ENCODE measurements at regions not wholly inside any gene's neighbourhood (a gene's known extent, or its start where the extent isn't known, plus 50 kb on each side); places are given as distances from the start of the nearest gene placed in this dataset.

DNA sequence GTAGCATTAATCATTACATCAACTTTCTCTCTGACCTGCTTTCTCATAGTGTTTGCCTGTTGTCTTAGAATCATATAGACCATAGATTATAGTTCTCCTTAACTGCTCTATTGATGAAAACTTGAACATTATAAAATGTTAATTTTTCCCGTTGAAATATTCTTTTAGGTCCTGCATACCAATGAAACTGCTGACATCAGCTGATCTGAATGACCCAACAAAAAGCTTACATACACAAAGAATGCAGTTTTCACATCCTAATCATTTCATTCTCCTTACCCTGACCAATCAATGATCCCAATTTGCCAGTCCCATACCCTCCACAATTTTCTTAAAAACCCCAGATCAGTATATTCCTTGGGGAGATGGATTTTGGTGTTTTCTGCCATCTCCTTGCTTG, 302.9 kb upstream of the MBL2 start:
- H3K36me3 ChIP-seq: no peaks in the 10 kb centered on the region
- no peaks in the 10 kb centered on the region for H3K27me3 ChIP-seq
- H3K4me1 ChIP-seq: no peaks in the 10 kb centered on the region
- H3K4me3 ChIP-seq: no peak overlapping the region
- ATAC-seq: no peak
- no peak overlapping the region for H3K27ac ChIP-seq
- no peaks in the 10 kb centered on the region for H3K9me3 ChIP-seq
- TF ChIP-seq EP300 (IDR thresholded peaks at IDR 0.05): no peak
- TF ChIP-seq POLR2A (IDR thresholded peaks at IDR 0.05): no peak
- TF ChIP-seq, protein P1, sequence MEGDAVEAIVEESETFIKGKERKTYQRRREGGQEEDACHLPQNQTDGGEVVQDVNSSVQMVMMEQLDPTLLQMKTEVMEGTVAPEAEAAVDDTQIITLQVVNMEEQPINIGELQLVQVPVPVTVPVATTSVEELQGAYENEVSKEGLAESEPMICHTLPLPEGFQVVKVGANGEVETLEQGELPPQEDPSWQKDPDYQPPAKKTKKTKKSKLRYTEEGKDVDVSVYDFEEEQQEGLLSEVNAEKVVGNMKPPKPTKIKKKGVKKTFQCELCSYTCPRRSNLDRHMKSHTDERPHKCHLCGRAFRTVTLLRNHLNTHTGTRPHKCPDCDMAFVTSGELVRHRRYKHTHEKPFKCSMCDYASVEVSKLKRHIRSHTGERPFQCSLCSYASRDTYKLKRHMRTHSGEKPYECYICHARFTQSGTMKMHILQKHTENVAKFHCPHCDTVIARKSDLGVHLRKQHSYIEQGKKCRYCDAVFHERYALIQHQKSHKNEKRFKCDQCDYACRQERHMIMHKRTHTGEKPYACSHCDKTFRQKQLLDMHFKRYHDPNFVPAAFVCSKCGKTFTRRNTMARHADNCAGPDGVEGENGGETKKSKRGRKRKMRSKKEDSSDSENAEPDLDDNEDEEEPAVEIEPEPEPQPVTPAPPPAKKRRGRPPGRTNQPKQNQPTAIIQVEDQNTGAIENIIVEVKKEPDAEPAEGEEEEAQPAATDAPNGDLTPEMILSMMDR (IDR thresholded peaks at IDR 0.05): no peak
- no peak for TF ChIP-seq POLR2AphosphoS5 (IDR thresholded peaks at IDR 0.05)
- 90 to 94% methylated on average over 1 of the region's 1 CpG for WGBS, 2 donors (ENCODE audit: low coverage in 1 of 2)

DNA sequence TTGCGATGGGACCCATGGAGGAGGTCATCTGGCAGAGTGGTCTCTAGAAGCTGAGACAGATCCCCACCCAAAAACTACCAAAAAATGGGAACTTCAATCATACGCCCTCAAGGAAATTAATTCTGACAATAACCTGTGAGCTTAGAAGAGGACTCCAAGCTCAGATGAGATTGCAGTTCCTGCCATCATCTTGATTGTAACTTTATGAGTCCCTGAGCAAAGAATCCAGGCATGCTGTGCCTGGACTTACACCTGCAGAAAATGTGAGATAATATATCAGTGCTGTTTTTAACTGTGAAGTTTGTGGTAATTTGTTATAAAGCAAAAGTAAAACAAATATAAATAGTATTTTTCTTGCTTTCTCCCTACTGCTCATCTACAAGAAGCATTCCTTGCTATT, 299.6 kb upstream of the MBL2 start:
- TF ChIP-seq, protein P1 (IDR thresholded peaks at IDR 0.05): no peak
- TF ChIP-seq EP300 (IDR thresholded peaks at IDR 0.05) (no peak), POLR2AphosphoS5 (IDR thresholded peaks at IDR 0.05) (no peak), POLR2A (IDR thresholded peaks at IDR 0.05) (no peak)
- no peak overlapping the region for H3K4me3 ChIP-seq
- WGBS, 2 donors (ENCODE audit: low coverage in 1 of 2): 67 to 86% methylated on average over 1 to 2 of the region's 2 CpGs
- ATAC-seq: no peak
- no peaks in the 10 kb centered on the region for H3K9me3 ChIP-seq
- H3K36me3 ChIP-seq: no peaks in the 10 kb centered on the region
- no peak overlapping the region for H3K27ac ChIP-seq
- H3K4me1 ChIP-seq: no peaks in the 10 kb centered on the region
- no peaks in the 10 kb centered on the region for H3K27me3 ChIP-seq

DNA sequence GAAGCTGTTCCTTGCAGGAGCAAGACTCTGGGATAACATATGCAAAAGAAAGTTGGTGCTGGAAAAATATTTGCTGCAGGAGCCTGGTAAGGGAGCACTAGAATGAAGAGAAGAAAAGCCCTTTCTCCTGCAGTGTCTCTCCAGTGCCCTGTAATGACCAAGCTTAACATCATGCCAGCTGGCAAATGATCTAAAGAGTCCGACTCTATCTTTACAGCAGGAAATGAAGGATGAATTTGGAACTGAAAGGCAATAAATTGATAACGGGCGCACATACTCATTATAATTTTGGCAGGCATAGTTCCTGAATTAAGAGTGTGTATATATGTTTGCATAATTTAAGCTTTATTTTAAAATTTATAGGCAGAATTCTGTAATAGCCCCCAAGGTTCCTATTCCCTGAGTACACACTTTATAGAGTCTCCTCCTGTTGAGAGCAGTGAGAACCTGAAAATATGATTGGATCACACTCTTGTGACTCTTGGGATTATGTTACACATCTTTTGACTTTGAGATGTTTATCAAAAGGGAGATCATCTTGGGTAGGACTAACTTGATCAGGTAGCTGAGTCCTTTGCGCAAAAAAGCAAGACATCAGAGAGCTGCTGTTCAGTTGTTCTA, 299.0 kb upstream of the MBL2 start:
- H3K4me1 ChIP-seq: no peaks in the 10 kb centered on the region
- 61 to 81% methylated on average over 4 of the region's 4 CpGs for WGBS, 2 donors (ENCODE audit: low coverage in 1 of 2)
- H3K27ac ChIP-seq: no peak overlapping the region
- TF ChIP-seq, protein P1 (IDR thresholded peaks at IDR 0.05): no peak
- TF ChIP-seq EP300 (IDR thresholded peaks at IDR 0.05) (no peak), POLR2AphosphoS5 (IDR thresholded peaks at IDR 0.05) (no peak), POLR2A (IDR thresholded peaks at IDR 0.05) (no peak)
- no peaks in the 10 kb centered on the region for H3K36me3 ChIP-seq
- no peak overlapping the region for H3K4me3 ChIP-seq
- no peak for ATAC-seq
- no peaks in the 10 kb centered on the region for H3K27me3 ChIP-seq
- no peaks in the 10 kb centered on the region for H3K9me3 ChIP-seq

DNA sequence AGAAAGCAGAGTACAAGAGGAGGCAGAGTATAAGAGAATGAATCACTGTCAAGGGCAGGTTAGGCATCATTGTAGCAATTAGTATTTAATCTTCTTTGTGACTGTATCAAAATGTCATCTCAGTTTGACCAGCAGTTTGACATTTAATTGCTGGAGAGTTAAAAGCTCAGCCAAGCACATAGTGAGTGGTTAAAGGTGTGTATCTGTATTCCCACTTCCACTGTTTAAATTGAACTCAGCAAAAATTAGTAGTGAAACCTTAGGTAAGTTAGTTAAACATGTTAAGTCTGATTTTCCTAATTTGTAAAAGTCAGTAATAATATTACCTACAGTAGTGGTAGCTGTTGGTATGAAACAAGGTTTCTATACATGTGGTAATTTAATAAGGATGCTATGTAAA, 296.4 kb upstream of the MBL2 start:
- H3K4me1 ChIP-seq: no peaks in the 10 kb centered on the region
- no peak overlapping the region for H3K27ac ChIP-seq
- no peak overlapping the region for H3K4me3 ChIP-seq
- no peaks in the 10 kb centered on the region for H3K9me3 ChIP-seq
- TF ChIP-seq, protein P1 (IDR thresholded peaks at IDR 0.05): no peak
- no peak for TF ChIP-seq EP300 (IDR thresholded peaks at IDR 0.05)
- TF ChIP-seq POLR2AphosphoS5 (IDR thresholded peaks at IDR 0.05): no peak
- no peak for TF ChIP-seq POLR2A (IDR thresholded peaks at IDR 0.05)
- no peak for ATAC-seq
- no peaks in the 10 kb centered on the region for H3K36me3 ChIP-seq
- H3K27me3 ChIP-seq: no peaks in the 10 kb centered on the region

DNA sequence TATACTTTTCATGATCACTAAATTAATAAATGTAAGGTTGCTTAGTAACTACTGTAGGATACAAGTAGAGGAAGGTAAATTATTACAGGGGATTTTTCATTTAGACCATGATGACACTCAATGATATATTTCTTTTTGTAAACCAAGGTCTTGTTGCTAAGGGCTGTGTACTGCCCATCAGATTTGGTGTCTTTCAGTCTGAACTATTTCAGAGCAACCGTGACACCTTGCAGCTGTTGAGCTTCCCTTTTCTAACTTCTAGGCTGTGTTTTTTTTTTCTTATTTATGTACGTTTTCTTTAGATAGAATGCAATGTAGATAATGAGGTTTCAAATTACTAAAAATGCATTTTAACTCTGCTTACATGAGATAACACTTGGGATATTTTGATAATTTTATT, 292.0 kb upstream of the MBL2 start:
- no peaks in the 10 kb centered on the region for H3K36me3 ChIP-seq

More for the DNA sequence above, 292.0 kb upstream of the MBL2 start:
- no peak overlapping the region for H3K27ac ChIP-seq
- H3K4me1 ChIP-seq: no peaks in the 10 kb centered on the region
- WGBS, 2 donors (ENCODE audit: low coverage in 1 of 2): 9 to 10% methylated on average over 2 of the region's 2 CpGs
- H3K9me3 ChIP-seq: no peaks in the 10 kb centered on the region
- no peaks in the 10 kb centered on the region for H3K27me3 ChIP-seq
- no peak for ATAC-seq
- no peak overlapping the region for H3K4me3 ChIP-seq
- TF ChIP-seq, protein P1 (IDR thresholded peaks at IDR 0.05): no peak
- TF ChIP-seq POLR2AphosphoS5 (IDR thresholded peaks at IDR 0.05): no peak
- no peak for TF ChIP-seq POLR2A (IDR thresholded peaks at IDR 0.05)
- no peak for TF ChIP-seq EP300 (IDR thresholded peaks at IDR 0.05)

Data from gastroesophageal sphincter (tissue), 4 donors.